GM12878 (cell line): ENCODE measurements at regions not wholly inside any gene's neighbourhood (a gene's known extent, or its start where the extent isn't known, plus 50 kb on each side); places are given as distances from the start of the nearest gene placed in this dataset.

Experiments used
- ATAC-seq: fragments of 200-7000 bp; cut with Tn5 transposase; 3 replicates; pipeline ENCODE4 v1.9.1; 2020; ENCODE audit warnings: mild to moderate bottlenecking, moderate library complexity
- BruUV-seq: library from RNA; stranded (reverse); fragments of 400-500 nt; replicated peaks from 2 replicates; lab custom pipeline; 2021; lab: Mats Ljungman, UMichigan
- CTCF ChIA-PET: fragments of 300-600 bp; sonication (Branson Sonifier 250); formaldehyde crosslinking; extraction: SDS; loops from one replicate; lab custom pipeline; 2021; ENCODE audit warnings: inconsistent platforms; lab: Yijun Ruan, JAX
- POLR2A ChIA-PET: fragments of 350-600 bp; formaldehyde crosslinking; extraction: SDS; loops from one replicate; lab custom pipeline; 2021; ENCODE audit warnings: inconsistent platforms; lab: Charles Lee
- RAD21 ChIA-PET: fragments of 300-600 bp; sonication (Branson Sonifier 250); formaldehyde crosslinking; loops from one replicate; lab custom pipeline; 2023; ENCODE audit warnings: antibody characterized with exemption; ENCODE audit not compliant: unreplicated experiment; lab: Charles Lee
- SMC1A ChIA-PET: fragments of 300-600 bp; sonication (Branson Sonifier 250); formaldehyde crosslinking; loops from one replicate; lab custom pipeline; 2023; ENCODE audit not compliant: unreplicated experiment, uncharacterized antibody; lab: Charles Lee
- DNase-seq: peaks from one replicate; pipeline ENCODE4 v3.0.0-alpha.2; 2011; ENCODE audit warnings: low read depth, low spot score
- FAIRE-seq: peaks from 3 replicates; lab custom pipeline; 2011; peaks lifted over from hg19 to GRCh38; lab: Jason Lieb, UNC
- H2AFZ ChIP-seq: 2 replicates; pipeline ENCODE4 v1.6.0; 2011; ENCODE audit warnings: low read depth, low read length, control low read depth; ENCODE audit not compliant: control insufficient read depth
- H3K27ac ChIP-seq: 2 replicates; pipeline ENCODE4 v1.5.1; 2011; ENCODE audit warnings: control low read depth; ENCODE audit not compliant: control insufficient read depth, insufficient read depth
- H3K27me3 ChIP-seq, 2 experiments: replicated peaks in 1 of 2; 2 replicates each; pipeline versions ENCODE4 v1.6.0 to v1.6.1; 2011; ENCODE audit warnings: low read length in 1 of 2; ENCODE audit not compliant: control insufficient read depth in 2 of 2, insufficient read depth in 2 of 2
- H3K36me3 ChIP-seq, 2 experiments: 2 replicates each; pipeline ENCODE4 v1.5.1; 2011; ENCODE audit warnings: low read length in 1 of 2; ENCODE audit not compliant: control insufficient read depth in 2 of 2, insufficient read depth in 2 of 2
- H3K4me1 ChIP-seq: 2 replicates; pipeline ENCODE4 v1.6.1; 2011; ENCODE audit warnings: mild to moderate bottlenecking, low read length, moderate library complexity, mixed read lengths; ENCODE audit not compliant: control insufficient read depth, insufficient read depth
- H3K4me2 ChIP-seq: 2 replicates; pipeline ENCODE4 v1.6.0; 2011; ENCODE audit warnings: control low read depth; ENCODE audit not compliant: control insufficient read depth, insufficient read depth
- H3K4me3 ChIP-seq: fragments of 200-600 bp; sonication (generic); 2 replicates; pipeline ENCODE4 v1.5.1; 2016
- H3K79me2 ChIP-seq: 2 replicates; pipeline ENCODE4 v1.6.0; 2011; ENCODE audit warnings: low read length; ENCODE audit not compliant: control insufficient read depth, insufficient read depth
- H3K9ac ChIP-seq: 2 replicates; pipeline ENCODE4 v1.8.0; 2011; ENCODE audit warnings: low read length, control low read depth, mixed read lengths; ENCODE audit not compliant: control insufficient read depth, insufficient read depth
- H3K9me3 ChIP-seq: replicated peaks from 3 replicates; pipeline ENCODE4 v1.5.1; 2011; ENCODE audit warnings: mild to moderate bottlenecking, low read length; ENCODE audit not compliant: control insufficient read depth, insufficient read depth
- H4K20me1 ChIP-seq: 2 replicates; pipeline ENCODE4 v1.6.0; 2011; ENCODE audit not compliant: control insufficient read depth, insufficient read depth
- ATF7 ChIP-seq: fragments of 450-650 bp; IDR thresholded peaks from 2 replicates; pipeline ENCODE4 v1.6.1; 2016; ENCODE audit warnings: low read depth, mild to moderate bottlenecking
- CBFB ChIP-seq: IDR thresholded peaks from 2 replicates; pipeline ENCODE4 v1.6.1; 2016; ENCODE audit warnings: antibody characterized with exemption, low read depth
- CEBPZ ChIP-seq: fragments of 150-350 bp; IDR thresholded peaks from 2 replicates; pipeline ENCODE4 v1.6.1; 2016; ENCODE audit warnings: low read depth, low read length
- CREM ChIP-seq: IDR thresholded peaks from 2 replicates; pipeline ENCODE4 v1.6.1; 2014; ENCODE audit warnings: antibody characterized with exemption, low read depth
- NR2F1 ChIP-seq: fragments of 450-650 bp; conservative IDR thresholded peaks from 2 replicates; pipeline ENCODE4 v1.6.1; 2017; ENCODE audit warnings: mild to moderate bottlenecking
- POLR2A ChIP-seq: IDR thresholded peaks from 2 replicates; pipeline ENCODE4 v1.6.1; 2011; ENCODE audit warnings: low read depth, mild to moderate bottlenecking, low read length
- RELA ChIP-seq: fragments of 450-650 bp; IDR thresholded peaks from 2 replicates; pipeline ENCODE4 v1.8.0; 2014; ENCODE audit warnings: borderline replicate concordance; ENCODE audit not compliant: partially characterized antibody
- REST ChIP-seq: IDR thresholded peaks from 2 replicates; pipeline ENCODE4 v1.6.1; 2012; ENCODE audit warnings: mild to moderate bottlenecking, low read depth, low read length
- SMAD5 ChIP-seq: IDR thresholded peaks from 2 replicates; pipeline ENCODE4 v1.6.1; 2016; ENCODE audit warnings: antibody characterized with exemption, low read depth
- SMC3 ChIP-seq: IDR thresholded peaks from 2 replicates; pipeline ENCODE4 v1.6.1; 2011; ENCODE audit warnings: low read length, improper control_type of control experiment, borderline replicate concordance
- USF2 ChIP-seq: IDR thresholded peaks from 2 replicates; pipeline ENCODE4 v1.6.1; 2011; ENCODE audit warnings: low read depth, low read length, improper control_type of control experiment, borderline replicate concordance
- ZBTB4 ChIP-seq: fragments of 450-650 bp; formaldehyde crosslinking; IDR thresholded peaks from 2 replicates; pipeline ENCODE4 v1.4.0; 2022; ENCODE audit warnings: mild to moderate bottlenecking, moderate library complexity
- WGBS: methylation state at CpG from one replicate; pipeline ENCODE4 v1.1.6; 2016; ENCODE audit warnings: low lambda C conversion rate; ENCODE audit not compliant: insufficient replicate concordance, insufficient coverage; ENCODE audit errors: missing lambda C conversion rate; 5-methylcytosine and 5-hydroxymethylcytosine counted together
- in situ Hi-C: fragments of 300-500 bp; cut with MboI; formaldehyde crosslinking; loops from 9 replicates; pipeline ENCODE4 v1.14.3; 2018; ENCODE audit warnings: mixed read lengths
- intact Hi-C: fragments of 100-400 bp; cut with micrococcal nuclease; formaldehyde crosslinking; loops from one replicate; pipeline ENCODE4 v1.14.2; 2022; ENCODE audit not compliant: unreplicated experiment

DNA sequence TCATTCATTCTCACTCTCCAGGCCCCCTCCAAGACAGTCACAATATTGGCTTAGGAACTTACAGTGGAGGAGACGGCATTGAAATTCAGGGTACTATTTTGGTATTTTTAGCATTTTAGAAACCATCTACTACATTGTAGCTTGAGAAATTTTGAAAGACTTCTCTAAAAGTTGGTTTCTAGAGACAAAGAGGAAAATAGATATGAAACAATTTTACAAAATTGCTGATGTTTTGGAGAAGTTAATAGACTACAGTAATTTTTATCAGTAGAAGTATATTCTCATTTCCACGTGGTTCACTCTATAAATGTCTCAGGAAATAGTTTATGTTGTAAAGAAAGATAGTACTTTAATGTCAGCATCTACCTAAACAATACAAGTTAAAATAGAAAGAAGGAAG lies 63.2 kb upstream of the ZSWIM6 start:
- Histone ChIP-seq H3K27me3 (no peaks in the 10 kb centered on the region), H3K27ac (no peak overlapping the region), H3K9ac (no peak overlapping the region), H2AFZ (no peak overlapping the region), H3K4me3 (no peak overlapping the region), H3K79me2 (no peaks in the 10 kb centered on the region), H3K4me2 (no peak overlapping the region), H3K36me3 (no peaks in the 10 kb centered on the region), H3K4me1 (no peaks in the 10 kb centered on the region), H4K20me1 (no peaks in the 10 kb centered on the region), H3K9me3 (no peaks in the 10 kb centered on the region)
- 2% methylated on average over 2 of the region's 2 CpGs for WGBS
- ChIA-PET RAD21 (interaction anchor here (1.3 to 1.4 kb wide), 2 partner anchors 67 to 90 kb away, joined by 3 read pairs; no protein-coding TSS in a partner anchor), SMC1A (interaction anchor here (1.2 to 2.7 kb wide), 5 partner anchors 9 to 55 kb away, joined by 3 to 13 read pairs (median 6); no protein-coding TSS in a partner anchor), POLR2A (no interaction called here), CTCF (interaction anchor here (0.9 to 1.7 kb wide), 4 partner anchors 8 to 68 kb away, joined by 3 to 5 read pairs (median 4); no protein-coding TSS in a partner anchor)
- ATAC-seq (no peak), FAIRE-seq (no peak), DNase-seq (no peak)
- no TSS peak for BruUV-seq
- in situ Hi-C loops = no loop called here
- no peak for TF ChIP-seq RELA
- no peak for TF ChIP-seq POLR2A
- TF ChIP-seq CBFB = no peak
- TF ChIP-seq ZBTB4 = no peak
- TF ChIP-seq USF2 = no peak
- no peak for TF ChIP-seq ATF7
- no peak for TF ChIP-seq CEBPZ
- TF ChIP-seq SMC3 = no peak
- TF ChIP-seq NR2F1 = no peak
- TF ChIP-seq SMAD5 = no peak
- TF ChIP-seq REST = no peak
- no peak for TF ChIP-seq CREM
- intact Hi-C loops = no loop called here
